SU-DHL-6 (cell line): ENCODE measurements at regions not wholly inside any gene's neighbourhood (a gene's known extent, or its start where the extent isn't known, plus 50 kb on each side); places are given as distances from the start of the nearest gene placed in this dataset.

Source experiments
- H2AFZ ChIP-seq: fragments of 200-600 bp; sonication (generic); 2 replicates; pipeline ENCODE4 v1.6.1; 2014; ENCODE audit warnings: low read depth, mild to moderate bottlenecking, moderate library complexity, mixed read lengths, antibody characterized with exemption, low read length; ENCODE audit not compliant: severe bottlenecking
- H3F3A ChIP-seq: fragments of 200-600 bp; shearing (Covaris generic); 2 replicates; pipeline ENCODE4 v1.6.0; 2016; ENCODE audit warnings: antibody characterized with exemption, mild to moderate bottlenecking; ENCODE audit not compliant: insufficient read depth
- H3K27ac ChIP-seq: fragments of 200-600 bp; sonication (generic); 2 replicates; pipeline ENCODE4 v1.5.1; 2016; ENCODE audit warnings: low read depth, mild to moderate bottlenecking, low read length, moderate library complexity, mixed read lengths
- H3K27me3 ChIP-seq: fragments of 200-600 bp; sonication (generic), shearing (Covaris generic); 2 replicates; pipeline ENCODE4 v1.6.0; 2014; ENCODE audit warnings: mild to moderate bottlenecking, low read length
- H3K36me3 ChIP-seq: fragments of 200-600 bp; sonication (generic); 2 replicates; pipeline ENCODE4 v1.6.1; 2014; ENCODE audit warnings: mild to moderate bottlenecking, low read length, mixed read lengths
- H3K4me2 ChIP-seq: fragments of 300-600, 200-600 bp; shearing (Covaris generic), sonication (generic); 2 replicates; pipeline ENCODE4 v1.6.0; 2014; ENCODE audit warnings: low read length, low read depth, mild to moderate bottlenecking; ENCODE audit not compliant: poor library complexity, severe bottlenecking
- H3K4me3 ChIP-seq: fragments of 200-600 bp; sonication (generic); 2 replicates; pipeline ENCODE4 v1.5.1; 2014; ENCODE audit warnings: antibody characterized with exemption, low read length, mild to moderate bottlenecking, mixed read lengths; ENCODE audit not compliant: insufficient read depth, poor library complexity, severe bottlenecking
- H3K79me2 ChIP-seq: fragments of 200-600 bp; sonication (generic); 2 replicates; pipeline ENCODE4 v1.6.1; 2014; ENCODE audit warnings: mild to moderate bottlenecking, low read length, moderate library complexity; ENCODE audit not compliant: insufficient read depth
- H3K9ac ChIP-seq: fragments of 200-600 bp; sonication (generic); 2 replicates; pipeline ENCODE4 v1.7.0; 2014; ENCODE audit warnings: mild to moderate bottlenecking, low read length
- H3K9me2 ChIP-seq: fragments of 200-600 bp; sonication (generic); replicated peaks from 2 replicates; pipeline ENCODE4 v1.6.1; 2014; ENCODE audit warnings: low read length; ENCODE audit not compliant: insufficient read depth
- H3K9me3 ChIP-seq: fragments of 200-600 bp; sonication (generic); 2 replicates; pipeline ENCODE4 v1.6.1; 2014; ENCODE audit warnings: low read length, mixed read lengths; ENCODE audit not compliant: insufficient read depth
- H4K20me1 ChIP-seq: fragments of 200-600 bp; sonication (generic); 2 replicates; pipeline ENCODE4 v1.6.1; 2014; ENCODE audit warnings: low read depth, mild to moderate bottlenecking, antibody characterized with exemption, low read length, moderate library complexity, mixed read lengths
- EZH2phosphoT487 ChIP-seq: fragments of 200-600 bp; sonication (generic), shearing (Covaris generic); conservative IDR thresholded peaks from 2 replicates; pipeline ENCODE4 v1.6.1; 2018; ENCODE audit warnings: mild to moderate bottlenecking, antibody characterized with exemption, low read length, moderate library complexity, mixed read lengths
- TF ChIP-seq, protein P1 (sequence below): fragments of 200-600 bp; sonication (generic); IDR thresholded peaks from one replicate; pipeline ENCODE4 v1.5.1; 2017; ENCODE audit warnings: antibody characterized with exemption, mild to moderate bottlenecking, low read length, moderate library complexity; ENCODE audit not compliant: insufficient read depth, poor library complexity, severe bottlenecking

DNA sequence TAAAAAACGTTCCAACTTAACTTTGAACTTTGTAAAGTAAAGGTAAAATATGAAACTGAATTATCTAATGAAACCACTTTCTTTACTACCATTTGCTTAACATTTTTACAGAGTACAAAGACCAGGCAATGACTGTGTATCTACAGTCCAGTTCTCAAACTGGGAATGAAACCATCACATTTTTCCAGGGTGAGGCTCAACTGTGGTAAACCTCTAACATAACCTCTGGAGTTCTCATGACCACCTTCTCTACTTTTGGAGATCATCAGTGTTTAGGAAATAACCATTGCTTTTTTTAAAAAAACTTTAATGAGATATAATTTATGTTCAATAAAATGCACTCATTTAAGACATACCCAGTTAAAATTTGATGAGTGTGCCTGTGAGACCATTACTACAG lies 223.5 kb downstream of the RNF152 start:
- Histone ChIP-seq H3K36me3 (no peaks in the 10 kb centered on the region), H3K9ac (no peak overlapping the region), H3K9me2 (no peaks in the 10 kb centered on the region), H3K79me2 (no peaks in the 10 kb centered on the region), H3K9me3 (no peaks in the 10 kb centered on the region), H4K20me1 (no peaks in the 10 kb centered on the region), H3K4me3 (no peak overlapping the region), H3K27ac (no peak overlapping the region), H3K4me2 (no peak overlapping the region), H3F3A (no peaks in the 10 kb centered on the region), H2AFZ (no peak overlapping the region), H3K27me3 (no peaks in the 10 kb centered on the region)
- TF ChIP-seq, protein P1, sequence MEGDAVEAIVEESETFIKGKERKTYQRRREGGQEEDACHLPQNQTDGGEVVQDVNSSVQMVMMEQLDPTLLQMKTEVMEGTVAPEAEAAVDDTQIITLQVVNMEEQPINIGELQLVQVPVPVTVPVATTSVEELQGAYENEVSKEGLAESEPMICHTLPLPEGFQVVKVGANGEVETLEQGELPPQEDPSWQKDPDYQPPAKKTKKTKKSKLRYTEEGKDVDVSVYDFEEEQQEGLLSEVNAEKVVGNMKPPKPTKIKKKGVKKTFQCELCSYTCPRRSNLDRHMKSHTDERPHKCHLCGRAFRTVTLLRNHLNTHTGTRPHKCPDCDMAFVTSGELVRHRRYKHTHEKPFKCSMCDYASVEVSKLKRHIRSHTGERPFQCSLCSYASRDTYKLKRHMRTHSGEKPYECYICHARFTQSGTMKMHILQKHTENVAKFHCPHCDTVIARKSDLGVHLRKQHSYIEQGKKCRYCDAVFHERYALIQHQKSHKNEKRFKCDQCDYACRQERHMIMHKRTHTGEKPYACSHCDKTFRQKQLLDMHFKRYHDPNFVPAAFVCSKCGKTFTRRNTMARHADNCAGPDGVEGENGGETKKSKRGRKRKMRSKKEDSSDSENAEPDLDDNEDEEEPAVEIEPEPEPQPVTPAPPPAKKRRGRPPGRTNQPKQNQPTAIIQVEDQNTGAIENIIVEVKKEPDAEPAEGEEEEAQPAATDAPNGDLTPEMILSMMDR = no peak
- no peak for TF ChIP-seq EZH2phosphoT487

DNA sequence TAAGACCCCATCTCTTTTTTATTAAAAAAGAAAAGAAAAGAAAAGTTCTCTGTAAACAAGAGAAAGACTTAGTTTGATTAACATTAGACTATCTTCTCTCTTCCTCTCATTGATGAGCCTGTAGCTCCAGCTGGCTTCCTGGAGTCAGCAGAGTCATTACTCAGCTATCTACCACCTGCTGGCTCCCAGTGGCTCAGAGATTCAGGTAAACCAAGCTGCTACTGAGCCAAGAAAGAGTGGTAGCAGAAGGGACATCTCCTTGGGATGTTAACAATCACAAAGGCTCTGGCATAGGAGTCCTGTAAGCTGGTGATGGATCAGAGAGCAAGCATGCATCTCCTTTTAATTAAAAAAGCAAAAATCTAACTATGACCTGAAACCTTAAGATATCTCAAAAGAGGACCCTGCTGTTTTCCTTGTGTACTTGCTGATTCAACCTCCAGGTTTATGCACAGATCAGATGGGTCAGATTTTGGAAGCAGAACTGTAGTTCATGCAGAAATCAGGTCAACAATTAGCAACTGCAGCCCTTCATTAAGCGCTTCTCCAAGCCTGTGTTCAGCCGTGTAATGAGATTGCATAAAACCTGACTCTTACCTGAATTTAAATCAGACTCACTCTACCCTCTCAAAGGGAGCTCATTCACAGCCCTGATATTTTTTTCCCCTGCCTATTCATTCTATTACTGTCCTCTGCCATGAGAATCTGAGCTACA lies 225.8 kb downstream of the RNF152 start:
- no peak overlapping the region for H3K9ac ChIP-seq
- H3K9me3 ChIP-seq = no peaks in the 10 kb centered on the region
- no peaks in the 10 kb centered on the region for H3K79me2 ChIP-seq
- H4K20me1 ChIP-seq = no peaks in the 10 kb centered on the region
- no peaks in the 10 kb centered on the region for H3K36me3 ChIP-seq
- H2AFZ ChIP-seq = no peak overlapping the region
- H3K4me2 ChIP-seq = no peak overlapping the region
- TF ChIP-seq, protein P1 = no peak
- TF ChIP-seq EZH2phosphoT487 = no peak
- no peak overlapping the region for H3K27ac ChIP-seq
- H3F3A ChIP-seq = no peaks in the 10 kb centered on the region
- no peaks in the 10 kb centered on the region for H3K27me3 ChIP-seq
- H3K4me3 ChIP-seq = no peak overlapping the region
- no peaks in the 10 kb centered on the region for H3K9me2 ChIP-seq

DNA sequence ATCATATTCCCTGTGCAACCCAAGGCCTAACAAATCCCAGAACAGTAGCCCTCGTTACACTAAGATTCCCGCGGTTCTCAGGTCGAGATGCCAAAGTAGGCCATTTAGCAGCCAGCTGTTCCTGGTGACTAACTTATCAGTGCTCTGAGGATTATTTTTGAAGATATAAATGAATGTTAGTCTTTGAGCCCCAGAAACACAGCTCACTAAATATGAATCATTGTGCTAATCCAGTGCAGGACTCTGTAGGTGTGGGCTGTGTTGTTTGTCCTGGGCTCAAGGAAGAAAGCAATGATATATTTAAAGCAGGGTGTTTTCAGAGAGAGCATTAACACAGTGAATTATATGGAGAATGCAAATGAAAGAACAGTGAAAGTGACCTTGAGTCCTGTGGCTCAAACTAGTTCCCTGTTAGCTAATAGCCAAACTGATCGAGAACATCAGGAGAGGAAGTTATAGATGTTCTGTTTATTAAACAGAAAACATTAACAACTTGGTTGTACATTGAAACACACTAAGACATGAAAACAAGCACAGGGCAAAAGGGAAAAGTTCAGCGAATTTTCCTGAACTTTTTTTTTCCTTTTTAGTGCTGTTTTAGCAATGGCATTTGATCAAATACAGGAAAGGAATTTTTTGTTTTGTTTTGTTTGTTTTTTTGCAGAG lies 228.3 kb downstream of the RNF152 start:
- no peak overlapping the region for H3K4me2 ChIP-seq
- no peak overlapping the region for H2AFZ ChIP-seq
- TF ChIP-seq, protein P1 = no peak
- TF ChIP-seq EZH2phosphoT487 = no peak
- no peak overlapping the region for H3K4me3 ChIP-seq
- no peaks in the 10 kb centered on the region for H3K9me3 ChIP-seq
- H3K27ac ChIP-seq = no peak overlapping the region
- H3K27me3 ChIP-seq = no peaks in the 10 kb centered on the region
- H4K20me1 ChIP-seq = no peaks in the 10 kb centered on the region
- no peaks in the 10 kb centered on the region for H3K79me2 ChIP-seq
- H3F3A ChIP-seq = no peaks in the 10 kb centered on the region
- no peaks in the 10 kb centered on the region for H3K36me3 ChIP-seq
- H3K9ac ChIP-seq = no peak overlapping the region
- no peaks in the 10 kb centered on the region for H3K9me2 ChIP-seq
